GM12878 (cell line): ENCODE measurements at regions not wholly inside any gene's neighbourhood (a gene's known extent, or its start where the extent isn't known, plus 50 kb on each side); places are given as distances from the start of the nearest gene placed in this dataset.

ENCODE experiments used
- ATAC-seq: fragments of 200-7000 bp; cut with Tn5 transposase; 3 replicates; pipeline ENCODE4 v1.9.1; 2020; ENCODE audit warnings: mild to moderate bottlenecking, moderate library complexity
- BruUV-seq: library from RNA; stranded (reverse); fragments of 400-500 nt; replicated peaks from 2 replicates; lab custom pipeline; 2021; lab: Mats Ljungman, UMichigan
- CTCF ChIA-PET: fragments of 300-600 bp; sonication (Branson Sonifier 250); formaldehyde crosslinking; extraction: SDS; loops from one replicate; lab custom pipeline; 2021; ENCODE audit warnings: inconsistent platforms; lab: Yijun Ruan, JAX
- POLR2A ChIA-PET: fragments of 350-600 bp; formaldehyde crosslinking; extraction: SDS; loops from one replicate; lab custom pipeline; 2021; ENCODE audit warnings: inconsistent platforms; lab: Charles Lee
- RAD21 ChIA-PET: fragments of 300-600 bp; sonication (Branson Sonifier 250); formaldehyde crosslinking; loops from one replicate; lab custom pipeline; 2023; ENCODE audit warnings: antibody characterized with exemption; ENCODE audit not compliant: unreplicated experiment; lab: Charles Lee
- SMC1A ChIA-PET: fragments of 300-600 bp; sonication (Branson Sonifier 250); formaldehyde crosslinking; loops from one replicate; lab custom pipeline; 2023; ENCODE audit not compliant: unreplicated experiment, uncharacterized antibody; lab: Charles Lee
- DNase-seq: peaks from one replicate; pipeline ENCODE4 v3.0.0-alpha.2; 2011; ENCODE audit warnings: low read depth, low spot score
- FAIRE-seq: peaks from 3 replicates; lab custom pipeline; 2011; peaks lifted over from hg19 to GRCh38; lab: Jason Lieb, UNC
- H2AFZ ChIP-seq: 2 replicates; pipeline ENCODE4 v1.6.0; 2011; ENCODE audit warnings: low read depth, low read length, control low read depth; ENCODE audit not compliant: control insufficient read depth
- H3K27ac ChIP-seq: 2 replicates; pipeline ENCODE4 v1.5.1; 2011; ENCODE audit warnings: control low read depth; ENCODE audit not compliant: control insufficient read depth, insufficient read depth
- H3K27me3 ChIP-seq, 2 experiments: replicated peaks in 1 of 2; 2 replicates each; pipeline versions ENCODE4 v1.6.0 to v1.6.1; 2011; ENCODE audit warnings: low read length in 1 of 2; ENCODE audit not compliant: control insufficient read depth in 2 of 2, insufficient read depth in 2 of 2
- H3K36me3 ChIP-seq, 2 experiments: 2 replicates each; pipeline ENCODE4 v1.5.1; 2011; ENCODE audit warnings: low read length in 1 of 2; ENCODE audit not compliant: control insufficient read depth in 2 of 2, insufficient read depth in 2 of 2
- H3K4me1 ChIP-seq: 2 replicates; pipeline ENCODE4 v1.6.1; 2011; ENCODE audit warnings: mild to moderate bottlenecking, low read length, moderate library complexity, mixed read lengths; ENCODE audit not compliant: control insufficient read depth, insufficient read depth
- H3K4me2 ChIP-seq: 2 replicates; pipeline ENCODE4 v1.6.0; 2011; ENCODE audit warnings: control low read depth; ENCODE audit not compliant: control insufficient read depth, insufficient read depth
- H3K4me3 ChIP-seq: fragments of 200-600 bp; sonication (generic); 2 replicates; pipeline ENCODE4 v1.5.1; 2016
- H3K79me2 ChIP-seq: 2 replicates; pipeline ENCODE4 v1.6.0; 2011; ENCODE audit warnings: low read length; ENCODE audit not compliant: control insufficient read depth, insufficient read depth
- H3K9ac ChIP-seq: 2 replicates; pipeline ENCODE4 v1.8.0; 2011; ENCODE audit warnings: low read length, control low read depth, mixed read lengths; ENCODE audit not compliant: control insufficient read depth, insufficient read depth
- H3K9me3 ChIP-seq: replicated peaks from 3 replicates; pipeline ENCODE4 v1.5.1; 2011; ENCODE audit warnings: mild to moderate bottlenecking, low read length; ENCODE audit not compliant: control insufficient read depth, insufficient read depth
- H4K20me1 ChIP-seq: 2 replicates; pipeline ENCODE4 v1.6.0; 2011; ENCODE audit not compliant: control insufficient read depth, insufficient read depth
- ATF7 ChIP-seq: fragments of 450-650 bp; IDR thresholded peaks from 2 replicates; pipeline ENCODE4 v1.6.1; 2016; ENCODE audit warnings: low read depth, mild to moderate bottlenecking
- BCLAF1 ChIP-seq: fragments of 450-650 bp; IDR thresholded peaks from 2 replicates; pipeline ENCODE4 v1.6.1; 2017; ENCODE audit warnings: antibody characterized with exemption, mild to moderate bottlenecking, moderate library complexity
- CREB1 ChIP-seq: IDR thresholded peaks from 2 replicates; pipeline ENCODE4 v1.6.1; 2012; ENCODE audit warnings: low read depth, mild to moderate bottlenecking, inconsistent platforms
- ESRRA ChIP-seq: IDR thresholded peaks from 2 replicates; pipeline ENCODE4 v1.6.1; 2012; ENCODE audit warnings: mild to moderate bottlenecking, low read length, improper control_type of control experiment
- FOXK2 ChIP-seq: fragments of 450-650 bp; IDR thresholded peaks from 2 replicates; pipeline ENCODE4 v1.6.1; 2017; ENCODE audit warnings: mild to moderate bottlenecking, moderate library complexity
- MXI1 ChIP-seq: fragments of 150-350 bp; IDR thresholded peaks from 2 replicates; pipeline ENCODE4 v1.6.1; 2011; ENCODE audit warnings: low read depth, mild to moderate bottlenecking, inconsistent platforms, low read length, improper control_type of control experiment
- POLR2AphosphoS2 ChIP-seq: IDR thresholded peaks from 2 replicates; pipeline ENCODE4 v1.6.1; 2011; ENCODE audit warnings: low read depth, mild to moderate bottlenecking, low read length, improper control_type of control experiment, moderate library complexity
- RCOR1 ChIP-seq: conservative IDR thresholded peaks from 2 replicates; pipeline ENCODE4 v1.6.1; 2012; ENCODE audit warnings: low read depth, low read length, improper control_type of control experiment
- RELA ChIP-seq: fragments of 450-650 bp; IDR thresholded peaks from 2 replicates; pipeline ENCODE4 v1.8.0; 2014; ENCODE audit warnings: borderline replicate concordance; ENCODE audit not compliant: partially characterized antibody
- SIX5 ChIP-seq: IDR thresholded peaks from 2 replicates; pipeline ENCODE4 v1.6.1; 2011; ENCODE audit warnings: mild to moderate bottlenecking, low read depth, low read length, moderate library complexity; ENCODE audit not compliant: severe bottlenecking
- SP1 ChIP-seq: IDR thresholded peaks from one replicate; pipeline ENCODE4 v1.6.1; 2011; ENCODE audit warnings: low read depth, low read length
- TAF1 ChIP-seq: IDR thresholded peaks from 2 replicates; pipeline ENCODE4 v1.6.1; 2011; ENCODE audit warnings: mild to moderate bottlenecking, low read depth, low read length, borderline replicate concordance
- YBX1 ChIP-seq: fragments of 450-650 bp; IDR thresholded peaks from 2 replicates; pipeline ENCODE4 v1.6.1; 2016; ENCODE audit warnings: antibody characterized with exemption
- ZNF207 ChIP-seq: fragments of 450-650 bp; IDR thresholded peaks from 2 replicates; pipeline ENCODE4 v1.6.1; 2014; ENCODE audit warnings: antibody characterized with exemption, mild to moderate bottlenecking, borderline replicate concordance
- ZNF217 ChIP-seq: fragments of 450-650 bp; IDR thresholded peaks from 2 replicates; pipeline ENCODE4 v1.6.1; 2017; ENCODE audit warnings: antibody characterized with exemption, mild to moderate bottlenecking
- ZNF274 ChIP-seq: IDR thresholded peaks from one replicate; pipeline ENCODE4 v1.8.0; 2011; ENCODE audit not compliant: insufficient read length, insufficient read depth
- in situ Hi-C: fragments of 300-500 bp; cut with MboI; formaldehyde crosslinking; loops from 9 replicates; pipeline ENCODE4 v1.14.3; 2018; ENCODE audit warnings: mixed read lengths
- intact Hi-C: fragments of 100-400 bp; cut with micrococcal nuclease; formaldehyde crosslinking; loops from one replicate; pipeline ENCODE4 v1.14.2; 2022; ENCODE audit not compliant: unreplicated experiment

- Histone ChIP-seq H3K36me3 (no peaks in the 10 kb centered on the region), H3K9me3 (no peaks in the 10 kb centered on the region), H3K9ac (no peak overlapping the region), H3K4me1 (no peaks in the 10 kb centered on the region), H3K4me3 (no peak overlapping the region), H4K20me1 (no peaks in the 10 kb centered on the region), H2AFZ (no peak overlapping the region), H3K27me3 (no peaks in the 10 kb centered on the region), H3K79me2 (no peaks in the 10 kb centered on the region), H3K4me2 (no peak overlapping the region), H3K27ac (no peak overlapping the region)
- RAD21 ChIA-PET: no interaction called here
- POLR2A ChIA-PET: interaction anchor here (1.5 kb wide), 1 partner anchor 9 kb away, joined by 3 read pairs; no protein-coding TSS in a partner anchor
- CTCF ChIA-PET: no interaction called here
- ATAC-seq (no peak), FAIRE-seq (no peak), DNase-seq (no peak)
- TF ChIP-seq RCOR1: no peak
- no peak for TF ChIP-seq POLR2AphosphoS2
- no peak for TF ChIP-seq ATF7
- no peak for TF ChIP-seq FOXK2
- no peak for TF ChIP-seq ZNF207
- TF ChIP-seq YBX1: no peak
- no peak for TF ChIP-seq TAF1
- TF ChIP-seq ZNF217: no peak
- no peak for TF ChIP-seq ESRRA
- no peak for TF ChIP-seq BCLAF1
- no peak for TF ChIP-seq ZNF274
- TF ChIP-seq SP1: no peak
- no peak for TF ChIP-seq CREB1
- no peak for TF ChIP-seq MXI1
- TF ChIP-seq RELA: no peak
- no peak for TF ChIP-seq SIX5
- intact Hi-C loops: no loop called here
- SMC1A ChIA-PET: interaction anchor here (1.3 kb wide), 1 partner anchor 14 kb away, joined by 4 read pairs; no protein-coding TSS in a partner anchor
- in situ Hi-C loops: no loop called here
- BruUV-seq: no TSS peak
These were observed 114.9 kb upstream of the SMIM31 start for GRCh38 chr4:164639001-164639400.
